ENCODE measurements at regions not wholly inside any gene's neighbourhood (a gene's known extent, or its start where the extent isn't known, plus 50 kb on each side); places are given as distances from the start of the nearest gene placed in this dataset.

GRCh38 chr2:14720319-14720718, 87.8 kb downstream of the LRATD1 start:
- Histone ChIP-seq H3K4me3 (ENCODE audit: low read depth in 1 of 2, low read length in 2 of 2) (no peak overlapping the region), H3K36me3 (ENCODE audit: control insufficient read depth in 1 of 2, insufficient read depth in 2 of 2, low read length in 2 of 2) (no peaks in the 10 kb centered on the region), H3K27ac (ENCODE audit: low read depth, low read length) (no peak overlapping the region), H3K9me3 (ENCODE audit: control insufficient read depth in 1 of 2, low read length in 2 of 2) (no peaks in the 10 kb centered on the region), H3K27me3 (ENCODE audit: control insufficient read depth in 1 of 2, insufficient read depth in 2 of 2, low read length in 2 of 2) (no peaks in the 10 kb centered on the region), H3K9ac (ENCODE audit: low read depth in 1 of 2, low read length in 2 of 2) (no peak overlapping the region), H3K4me1 (ENCODE audit: control insufficient read depth in 1 of 2, insufficient read depth in 2 of 2, low read length in 2 of 2) (no peaks in the 10 kb centered on the region)

- Histone ChIP-seq H3K27me3 (ENCODE audit: control insufficient read depth in 1 of 2, insufficient read depth in 2 of 2, low read length in 2 of 2) (no peaks in the 10 kb centered on the region), H3K9me3 (ENCODE audit: control insufficient read depth in 1 of 2, low read length in 2 of 2) (no peaks in the 10 kb centered on the region), H3K4me1 (ENCODE audit: control insufficient read depth in 1 of 2, insufficient read depth in 2 of 2, low read length in 2 of 2) (no peaks in the 10 kb centered on the region), H3K4me3 (ENCODE audit: low read depth in 1 of 2, low read length in 2 of 2) (no peak overlapping the region), H3K27ac (ENCODE audit: low read depth, low read length) (no peak overlapping the region), H3K9ac (ENCODE audit: low read depth in 1 of 2, low read length in 2 of 2) (no peak overlapping the region), H3K36me3 (ENCODE audit: control insufficient read depth in 1 of 2, insufficient read depth in 2 of 2, low read length in 2 of 2) (no peaks in the 10 kb centered on the region)
These were observed 88.2 kb downstream of the LRATD1 start for GRCh38 chr2:14720739-14721138.

- Histone ChIP-seq H3K27ac (ENCODE audit: low read depth, low read length) (no peak overlapping the region), H3K4me3 (ENCODE audit: low read depth in 1 of 2, low read length in 2 of 2) (no peak overlapping the region), H3K9me3 (ENCODE audit: control insufficient read depth in 1 of 2, low read length in 2 of 2) (no peaks in the 10 kb centered on the region), H3K9ac (ENCODE audit: low read depth in 1 of 2, low read length in 2 of 2) (no peak overlapping the region), H3K36me3 (ENCODE audit: control insufficient read depth in 1 of 2, insufficient read depth in 2 of 2, low read length in 2 of 2) (no peaks in the 10 kb centered on the region), H3K27me3 (ENCODE audit: control insufficient read depth in 1 of 2, insufficient read depth in 2 of 2, low read length in 2 of 2) (no peaks in the 10 kb centered on the region), H3K4me1 (ENCODE audit: control insufficient read depth in 1 of 2, insufficient read depth in 2 of 2, low read length in 2 of 2) (no peaks in the 10 kb centered on the region)
These were observed 90.5 kb downstream of the LRATD1 start for GRCh38 chr2:14722904-14723570.

- Histone ChIP-seq H3K9me3 (ENCODE audit: control insufficient read depth in 1 of 2, low read length in 2 of 2) (no peaks in the 10 kb centered on the region), H3K4me3 (ENCODE audit: low read depth in 1 of 2, low read length in 2 of 2) (no peak overlapping the region), H3K4me1 (ENCODE audit: control insufficient read depth in 1 of 2, insufficient read depth in 2 of 2, low read length in 2 of 2) (no peaks in the 10 kb centered on the region), H3K27me3 (ENCODE audit: control insufficient read depth in 1 of 2, insufficient read depth in 2 of 2, low read length in 2 of 2) (no peaks in the 10 kb centered on the region), H3K9ac (ENCODE audit: low read depth in 1 of 2, low read length in 2 of 2) (no peak overlapping the region), H3K27ac (ENCODE audit: low read depth, low read length) (no peak overlapping the region), H3K36me3 (ENCODE audit: control insufficient read depth in 1 of 2, insufficient read depth in 2 of 2, low read length in 2 of 2) (no peaks in the 10 kb centered on the region)
These were observed 91.2 kb downstream of the LRATD1 start for GRCh38 chr2:14723684-14724083.

GRCh38 chr2:14735696-14736095, 103.2 kb downstream of the LRATD1 start:
- H3K4me3 ChIP-seq (ENCODE audit: low read depth in 1 of 2, low read length in 2 of 2) = no peak overlapping the region
- H3K4me1 ChIP-seq (ENCODE audit: control insufficient read depth in 1 of 2, insufficient read depth in 2 of 2, low read length in 2 of 2) = no peaks in the 10 kb centered on the region
- H3K27me3 ChIP-seq (ENCODE audit: control insufficient read depth in 1 of 2, insufficient read depth in 2 of 2, low read length in 2 of 2) = no peaks in the 10 kb centered on the region
- no peaks in the 10 kb centered on the region for H3K36me3 ChIP-seq (ENCODE audit: control insufficient read depth in 1 of 2, insufficient read depth in 2 of 2, low read length in 2 of 2)
- no peak overlapping the region for H3K9ac ChIP-seq (ENCODE audit: low read depth in 1 of 2, low read length in 2 of 2)
- H3K9me3 ChIP-seq (ENCODE audit: control insufficient read depth in 1 of 2, low read length in 2 of 2) = no peaks in the 10 kb centered on the region
- no peak overlapping the region for H3K27ac ChIP-seq (ENCODE audit: low read depth, low read length)

- Histone ChIP-seq H3K27me3 (ENCODE audit: control insufficient read depth in 1 of 2, insufficient read depth in 2 of 2, low read length in 2 of 2) (no peaks in the 10 kb centered on the region), H3K36me3 (ENCODE audit: control insufficient read depth in 1 of 2, insufficient read depth in 2 of 2, low read length in 2 of 2) (no peaks in the 10 kb centered on the region), H3K9ac (ENCODE audit: low read depth in 1 of 2, low read length in 2 of 2) (no peak overlapping the region), H3K27ac (ENCODE audit: low read depth, low read length) (no peak overlapping the region), H3K4me3 (ENCODE audit: low read depth in 1 of 2, low read length in 2 of 2) (no peak overlapping the region), H3K4me1 (ENCODE audit: control insufficient read depth in 1 of 2, insufficient read depth in 2 of 2, low read length in 2 of 2) (no peaks in the 10 kb centered on the region), H3K9me3 (ENCODE audit: control insufficient read depth in 1 of 2, low read length in 2 of 2) (no peaks in the 10 kb centered on the region)
These were observed 104.7 kb downstream of the LRATD1 start for GRCh38 chr2:14737201-14737600.

- Histone ChIP-seq H3K4me3 (ENCODE audit: low read depth in 1 of 2, low read length in 2 of 2) (no peak overlapping the region), H3K9ac (ENCODE audit: low read depth in 1 of 2, low read length in 2 of 2) (no peak overlapping the region), H3K9me3 (ENCODE audit: control insufficient read depth in 1 of 2, low read length in 2 of 2) (peaks cover 9 to 13% of the 10 kb centered on the region in 2 donors), H3K27ac (ENCODE audit: low read depth, low read length) (no peak overlapping the region), H3K4me1 (ENCODE audit: control insufficient read depth in 1 of 2, insufficient read depth in 2 of 2, low read length in 2 of 2) (no peaks in the 10 kb centered on the region), H3K36me3 (ENCODE audit: control insufficient read depth in 1 of 2, insufficient read depth in 2 of 2, low read length in 2 of 2) (no peaks in the 10 kb centered on the region), H3K27me3 (ENCODE audit: control insufficient read depth in 1 of 2, insufficient read depth in 2 of 2, low read length in 2 of 2) (no peaks in the 10 kb centered on the region)
These were observed 111.3 kb downstream of the LRATD1 start for GRCh38 chr2:14743861-14744260.

GRCh38 chr2:14745288-14746076, 113.0 kb downstream of the LRATD1 start:
- no peaks in the 10 kb centered on the region for H3K36me3 ChIP-seq (ENCODE audit: control insufficient read depth in 1 of 2, insufficient read depth in 2 of 2, low read length in 2 of 2)
- no peak overlapping the region for H3K9ac ChIP-seq (ENCODE audit: low read depth in 1 of 2, low read length in 2 of 2)
- H3K27me3 ChIP-seq (ENCODE audit: control insufficient read depth in 1 of 2, insufficient read depth in 2 of 2, low read length in 2 of 2) = no peaks in the 10 kb centered on the region
- H3K4me1 ChIP-seq (ENCODE audit: control insufficient read depth in 1 of 2, insufficient read depth in 2 of 2, low read length in 2 of 2) = no peaks in the 10 kb centered on the region
- peaks cover 9 to 13% of the 10 kb centered on the region in 2 donors for H3K9me3 ChIP-seq (ENCODE audit: control insufficient read depth in 1 of 2, low read length in 2 of 2)
- no peak overlapping the region for H3K27ac ChIP-seq (ENCODE audit: low read depth, low read length)
- no peak overlapping the region for H3K4me3 ChIP-seq (ENCODE audit: low read depth in 1 of 2, low read length in 2 of 2)

GRCh38 chr2:14746133-14746532, 113.6 kb downstream of the LRATD1 start:
- H3K4me1 ChIP-seq (ENCODE audit: control insufficient read depth in 1 of 2, insufficient read depth in 2 of 2, low read length in 2 of 2) = no peaks in the 10 kb centered on the region
- no peaks in the 10 kb centered on the region for H3K27me3 ChIP-seq (ENCODE audit: control insufficient read depth in 1 of 2, insufficient read depth in 2 of 2, low read length in 2 of 2)
- no peak overlapping the region for H3K9ac ChIP-seq (ENCODE audit: low read depth in 1 of 2, low read length in 2 of 2)
- no peaks in the 10 kb centered on the region for H3K36me3 ChIP-seq (ENCODE audit: control insufficient read depth in 1 of 2, insufficient read depth in 2 of 2, low read length in 2 of 2)
- no peak overlapping the region for H3K27ac ChIP-seq (ENCODE audit: low read depth, low read length)
- peaks cover 9 to 13% of the 10 kb centered on the region in 2 donors for H3K9me3 ChIP-seq (ENCODE audit: control insufficient read depth in 1 of 2, low read length in 2 of 2)
- no peak overlapping the region for H3K4me3 ChIP-seq (ENCODE audit: low read depth in 1 of 2, low read length in 2 of 2)

- Histone ChIP-seq H3K9ac (ENCODE audit: low read depth in 1 of 2, low read length in 2 of 2) (no peak overlapping the region), H3K9me3 (ENCODE audit: control insufficient read depth in 1 of 2, low read length in 2 of 2) (peaks cover 9 to 13% of the 10 kb centered on the region in 2 donors), H3K36me3 (ENCODE audit: control insufficient read depth in 1 of 2, insufficient read depth in 2 of 2, low read length in 2 of 2) (no peaks in the 10 kb centered on the region), H3K4me1 (ENCODE audit: control insufficient read depth in 1 of 2, insufficient read depth in 2 of 2, low read length in 2 of 2) (no peaks in the 10 kb centered on the region), H3K27ac (ENCODE audit: low read depth, low read length) (no peak overlapping the region), H3K4me3 (ENCODE audit: low read depth in 1 of 2, low read length in 2 of 2) (no peak overlapping the region), H3K27me3 (ENCODE audit: control insufficient read depth in 1 of 2, insufficient read depth in 2 of 2, low read length in 2 of 2) (no peaks in the 10 kb centered on the region)
These were observed 114.9 kb downstream of the LRATD1 start for GRCh38 chr2:14747447-14747846.
